Tibial artery (tissue), 4 donors: ENCODE measurements at regions not wholly inside any gene's neighbourhood (a gene's known extent, or its start where the extent isn't known, plus 50 kb on each side); places are given as distances from the start of the nearest gene placed in this dataset.

Experiments used
- DNase-seq, 2 donors: peaks; one replicate each; pipeline ENCODE4 v3.0.0-alpha.2; 2019
- H3K27ac ChIP-seq, 2 donors: fragments of 200-600 bp; sonication (generic) in 1 of 2; 1 replicate in 1 of 2; 2 replicates in 1 of 2; pipeline ENCODE4 v1.5.1; 2018 to 2019; ENCODE audit warnings: mild to moderate bottlenecking in 1 of 2
- H3K27me3 ChIP-seq, 2 donors: fragments of 200-600 bp; sonication (generic) in 1 of 2; one replicate each; pipeline versions ENCODE4 v1.5.1 to v1.6.0; 2016 to 2019
- H3K36me3 ChIP-seq, 3 donors: fragments of 200-600 bp; sonication (generic) in 2 of 3; one replicate each; pipeline ENCODE4 v1.5.1; 2016 to 2019; ENCODE audit warnings: mild to moderate bottlenecking in 2 of 3
- H3K4me1 ChIP-seq, 4 donors: fragments of 200-600 bp; sonication (generic) in 2 of 4; 1 replicate in 3 of 4; 2 replicates in 1 of 4; pipeline ENCODE4 v1.5.1; 2016 to 2019
- H3K4me3 ChIP-seq, 2 donors: fragments of 200-600 bp; sonication (generic) in 1 of 2; 1 replicate in 1 of 2; 2 replicates in 1 of 2; pipeline ENCODE4 v1.5.1; 2018 to 2019; ENCODE audit warnings: mild to moderate bottlenecking in 2 of 2
- H3K9me3 ChIP-seq, 3 donors: fragments of 200-600 bp; sonication (generic) in 1 of 3; one replicate each; pipeline ENCODE4 v1.5.1; 2016 to 2019
- CTCF ChIP-seq, 2 experiments: fragments of 200-600 bp in 1 of 2; fragments of 450-650 bp in 1 of 2; IDR thresholded peaks; one replicate each; pipeline ENCODE4 v1.5.1; 2017 to 2019; ENCODE audit warnings: antibody characterized with exemption in 2 of 2, mild to moderate bottlenecking in 1 of 2, moderate library complexity in 1 of 2
- intact Hi-C: fragments of 100-400 bp; cut with DNase I; formaldehyde crosslinking; loops from one replicate; pipeline ENCODE4 v1.15.0; 2023; ENCODE audit warnings: low total_unique reads

GRCh38 chr2:116952254-116952653 lies 862.2 kb upstream of the DDX18 start:
- intact Hi-C loops, result no loop called here
- H3K4me1 ChIP-seq, result no peaks in the 10 kb centered on the region
- H3K9me3 ChIP-seq, result no peaks in the 10 kb centered on the region
- H3K4me3 ChIP-seq, result no peak overlapping the region
- DNase-seq, result no peak
- H3K27me3 ChIP-seq, result no peaks in the 10 kb centered on the region
- H3K27ac ChIP-seq, result no peak overlapping the region
- H3K36me3 ChIP-seq, result no peaks in the 10 kb centered on the region
- no peak for TF ChIP-seq CTCF (IDR thresholded peaks at IDR 0.05)

- intact Hi-C loops, result no loop called here
- no peaks in the 10 kb centered on the region for H3K27me3 ChIP-seq
- no peaks in the 10 kb centered on the region for H3K36me3 ChIP-seq
- H3K4me1 ChIP-seq, result no peaks in the 10 kb centered on the region
- H3K4me3 ChIP-seq, result no peak overlapping the region
- H3K27ac ChIP-seq, result no peak overlapping the region
- no peak for TF ChIP-seq CTCF (IDR thresholded peaks at IDR 0.05)
- H3K9me3 ChIP-seq, result no peaks in the 10 kb centered on the region
- no peak for DNase-seq
These were observed 858.8 kb upstream of the DDX18 start for GRCh38 chr2:116955646-116956045.

GRCh38 chr2:116975608-116976007 lies 838.9 kb upstream of the DDX18 start:
- H3K27me3 ChIP-seq, result no peaks in the 10 kb centered on the region
- H3K27ac ChIP-seq, result no peak overlapping the region
- DNase-seq, result no peak
- no peaks in the 10 kb centered on the region for H3K9me3 ChIP-seq
- H3K4me1 ChIP-seq, result no peaks in the 10 kb centered on the region
- no peak overlapping the region for H3K4me3 ChIP-seq
- TF ChIP-seq CTCF (IDR thresholded peaks at IDR 0.05), result no peak
- intact Hi-C loops, result no loop called here
- no peaks in the 10 kb centered on the region for H3K36me3 ChIP-seq

- H3K4me3 ChIP-seq, result no peak overlapping the region
- H3K9me3 ChIP-seq, result no peaks in the 10 kb centered on the region
- H3K36me3 ChIP-seq, result no peaks in the 10 kb centered on the region
- H3K27me3 ChIP-seq, result no peaks in the 10 kb centered on the region
- intact Hi-C loops, result no loop called here
- no peaks in the 10 kb centered on the region for H3K4me1 ChIP-seq
- no peak for TF ChIP-seq CTCF (IDR thresholded peaks at IDR 0.05)
- no peak for DNase-seq
- H3K27ac ChIP-seq, result no peak overlapping the region
These were observed 834.4 kb upstream of the DDX18 start for GRCh38 chr2:116979916-116980764.

- TF ChIP-seq CTCF (IDR thresholded peaks at IDR 0.05), result no peak
- H3K4me3 ChIP-seq, result no peak overlapping the region
These were observed 827.0 kb upstream of the DDX18 start for GRCh38 chr2:116987447-116987846.

More at GRCh38 chr2:116987447-116987846, 827.0 kb upstream of the DDX18 start:
- DNase-seq, result no peak
- H3K27me3 ChIP-seq, result no peaks in the 10 kb centered on the region
- no peaks in the 10 kb centered on the region for H3K36me3 ChIP-seq
- H3K9me3 ChIP-seq, result no peaks in the 10 kb centered on the region
- intact Hi-C loops, result no loop called here
- H3K4me1 ChIP-seq, result no peaks in the 10 kb centered on the region
- H3K27ac ChIP-seq, result no peak overlapping the region
